AG10803 (cell line): ENCODE measurements at regions not wholly inside any gene's neighbourhood (a gene's known extent, or its start where the extent isn't known, plus 50 kb on each side); places are given as distances from the start of the nearest gene placed in this dataset.

ENCODE experiments used
- DNase-seq: peaks from one replicate; pipeline ENCODE4 v3.0.0; 2010; ENCODE audit warnings: low read depth
- H3K4me3 ChIP-seq: 2 replicates; pipeline ENCODE4 v1.5.1; 2011; ENCODE audit warnings: mild to moderate bottlenecking, low read length, control low read depth
- CTCF ChIP-seq: conservative IDR thresholded peaks from 2 replicates; pipeline ENCODE4 v1.5.1; 2011; ENCODE audit warnings: mild to moderate bottlenecking, low read length, control low read depth, inconsistent platforms

GRCh38 chr6:163842467-163842866 is 427.9 kb downstream of the QKI start:
- H3K4me3 ChIP-seq: no peak overlapping the region
- DNase-seq: no peak
- TF ChIP-seq CTCF: no peak

- TF ChIP-seq CTCF: no peak
- no peak overlapping the region for H3K4me3 ChIP-seq
Measured at GRCh38 chr6:163841733-163842132, 427.2 kb downstream of the QKI start.

GRCh38 chr6:163841326-163841725 is 426.8 kb downstream of the QKI start:
- TF ChIP-seq CTCF: no peak
- no peak for DNase-seq
- H3K4me3 ChIP-seq: no peak overlapping the region

More at GRCh38 chr6:163841733-163842132, 427.2 kb downstream of the QKI start:
- no peak for DNase-seq

GRCh38 chr6:163840880-163841279 is 426.4 kb downstream of the QKI start:
- DNase-seq: no peak
- no peak overlapping the region for H3K4me3 ChIP-seq
- TF ChIP-seq CTCF: no peak

GRCh38 chr6:163839296-163839695 is 424.8 kb downstream of the QKI start:
- TF ChIP-seq CTCF: no peak
- no peak overlapping the region for H3K4me3 ChIP-seq
- no peak for DNase-seq

GRCh38 chr6:163837691-163838431 is 423.3 kb downstream of the QKI start:
- peak; percentile 10 for DNase-seq
- no peak overlapping the region for H3K4me3 ChIP-seq
- no peak for TF ChIP-seq CTCF
